H1 (cell line): ENCODE measurements at regions not wholly inside any gene's neighbourhood (a gene's known extent, or its start where the extent isn't known, plus 50 kb on each side); places are given as distances from the start of the nearest gene placed in this dataset.

ENCODE experiments used
- CHD2 ChIP-seq: IDR thresholded peaks from 2 replicates; pipeline ENCODE4 v1.6.1; 2012; ENCODE audit warnings: low read length, improper control_type of control experiment
- CTBP2 ChIP-seq: IDR thresholded peaks from 2 replicates; pipeline ENCODE4 v1.7.0; 2011; ENCODE audit warnings: borderline replicate concordance, mild to moderate bottlenecking, moderate library complexity, mixed read lengths, low read length; ENCODE audit not compliant: insufficient read depth, insufficient read length
- EGR1 ChIP-seq: IDR thresholded peaks from 2 replicates; pipeline ENCODE4 v1.6.1; 2011; ENCODE audit warnings: low read depth, low read length, borderline replicate concordance
- KDM5A ChIP-seq: fragments of 200-600 bp; IDR thresholded peaks from 2 replicates; pipeline ENCODE4 v1.7.1; 2012; ENCODE audit warnings: mild to moderate bottlenecking, low read length, inconsistent platforms, mixed read lengths
- NANOG ChIP-seq: IDR thresholded peaks from 2 replicates; pipeline ENCODE4 v1.6.1; 2011; ENCODE audit warnings: low read length, low read depth, mild to moderate bottlenecking, inconsistent platforms; ENCODE audit not compliant: insufficient read depth, poor library complexity, severe bottlenecking
- NRF1 ChIP-seq: IDR thresholded peaks from 2 replicates; pipeline ENCODE4 v1.6.1; 2011; ENCODE audit warnings: mild to moderate bottlenecking, low read depth, low read length, improper control_type of control experiment
- PHF8 ChIP-seq: fragments of 200-600 bp; sonication (generic); conservative IDR thresholded peaks from 2 replicates; pipeline ENCODE4 v1.7.1; 2012; ENCODE audit warnings: low read depth, mild to moderate bottlenecking, inconsistent platforms, low read length, moderate library complexity
- SAP30 ChIP-seq: fragments of 300-600 bp; sonication (generic); IDR thresholded peaks from 2 replicates; pipeline ENCODE4 v1.7.1; 2012; ENCODE audit warnings: low read length, moderate library complexity, mild to moderate bottlenecking, inconsistent platforms; ENCODE audit not compliant: insufficient read depth, insufficient replicate concordance
- TF ChIP-seq, protein P1 (sequence below): fragments of 300-600 bp; sonication (generic); IDR thresholded peaks from 2 replicates; pipeline ENCODE4 v1.7.1; 2012; ENCODE audit warnings: low read length, moderate library complexity, mild to moderate bottlenecking, inconsistent platforms; ENCODE audit not compliant: insufficient replicate concordance

DNA sequence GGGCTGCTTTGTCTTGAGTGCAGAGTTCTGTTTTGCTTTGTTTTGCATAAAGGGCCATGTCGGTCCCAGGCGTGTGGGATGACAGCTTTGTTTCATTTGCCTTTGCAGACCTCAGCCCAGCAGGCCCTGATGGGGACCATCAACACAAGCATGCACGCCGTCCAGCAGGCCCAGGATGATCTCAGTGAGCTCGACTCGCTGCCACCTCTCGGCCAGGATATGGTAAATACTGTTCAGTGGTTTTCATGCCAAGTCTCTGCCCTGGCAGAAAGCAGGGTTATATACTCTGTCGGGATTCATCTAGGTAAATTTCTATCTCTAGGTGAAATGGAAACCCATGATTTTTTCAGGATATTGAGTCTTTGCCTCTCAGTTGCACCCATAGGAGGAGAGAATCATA lies 343.9 kb upstream of the TPM1 start (continued):
- TF ChIP-seq, protein P1, sequence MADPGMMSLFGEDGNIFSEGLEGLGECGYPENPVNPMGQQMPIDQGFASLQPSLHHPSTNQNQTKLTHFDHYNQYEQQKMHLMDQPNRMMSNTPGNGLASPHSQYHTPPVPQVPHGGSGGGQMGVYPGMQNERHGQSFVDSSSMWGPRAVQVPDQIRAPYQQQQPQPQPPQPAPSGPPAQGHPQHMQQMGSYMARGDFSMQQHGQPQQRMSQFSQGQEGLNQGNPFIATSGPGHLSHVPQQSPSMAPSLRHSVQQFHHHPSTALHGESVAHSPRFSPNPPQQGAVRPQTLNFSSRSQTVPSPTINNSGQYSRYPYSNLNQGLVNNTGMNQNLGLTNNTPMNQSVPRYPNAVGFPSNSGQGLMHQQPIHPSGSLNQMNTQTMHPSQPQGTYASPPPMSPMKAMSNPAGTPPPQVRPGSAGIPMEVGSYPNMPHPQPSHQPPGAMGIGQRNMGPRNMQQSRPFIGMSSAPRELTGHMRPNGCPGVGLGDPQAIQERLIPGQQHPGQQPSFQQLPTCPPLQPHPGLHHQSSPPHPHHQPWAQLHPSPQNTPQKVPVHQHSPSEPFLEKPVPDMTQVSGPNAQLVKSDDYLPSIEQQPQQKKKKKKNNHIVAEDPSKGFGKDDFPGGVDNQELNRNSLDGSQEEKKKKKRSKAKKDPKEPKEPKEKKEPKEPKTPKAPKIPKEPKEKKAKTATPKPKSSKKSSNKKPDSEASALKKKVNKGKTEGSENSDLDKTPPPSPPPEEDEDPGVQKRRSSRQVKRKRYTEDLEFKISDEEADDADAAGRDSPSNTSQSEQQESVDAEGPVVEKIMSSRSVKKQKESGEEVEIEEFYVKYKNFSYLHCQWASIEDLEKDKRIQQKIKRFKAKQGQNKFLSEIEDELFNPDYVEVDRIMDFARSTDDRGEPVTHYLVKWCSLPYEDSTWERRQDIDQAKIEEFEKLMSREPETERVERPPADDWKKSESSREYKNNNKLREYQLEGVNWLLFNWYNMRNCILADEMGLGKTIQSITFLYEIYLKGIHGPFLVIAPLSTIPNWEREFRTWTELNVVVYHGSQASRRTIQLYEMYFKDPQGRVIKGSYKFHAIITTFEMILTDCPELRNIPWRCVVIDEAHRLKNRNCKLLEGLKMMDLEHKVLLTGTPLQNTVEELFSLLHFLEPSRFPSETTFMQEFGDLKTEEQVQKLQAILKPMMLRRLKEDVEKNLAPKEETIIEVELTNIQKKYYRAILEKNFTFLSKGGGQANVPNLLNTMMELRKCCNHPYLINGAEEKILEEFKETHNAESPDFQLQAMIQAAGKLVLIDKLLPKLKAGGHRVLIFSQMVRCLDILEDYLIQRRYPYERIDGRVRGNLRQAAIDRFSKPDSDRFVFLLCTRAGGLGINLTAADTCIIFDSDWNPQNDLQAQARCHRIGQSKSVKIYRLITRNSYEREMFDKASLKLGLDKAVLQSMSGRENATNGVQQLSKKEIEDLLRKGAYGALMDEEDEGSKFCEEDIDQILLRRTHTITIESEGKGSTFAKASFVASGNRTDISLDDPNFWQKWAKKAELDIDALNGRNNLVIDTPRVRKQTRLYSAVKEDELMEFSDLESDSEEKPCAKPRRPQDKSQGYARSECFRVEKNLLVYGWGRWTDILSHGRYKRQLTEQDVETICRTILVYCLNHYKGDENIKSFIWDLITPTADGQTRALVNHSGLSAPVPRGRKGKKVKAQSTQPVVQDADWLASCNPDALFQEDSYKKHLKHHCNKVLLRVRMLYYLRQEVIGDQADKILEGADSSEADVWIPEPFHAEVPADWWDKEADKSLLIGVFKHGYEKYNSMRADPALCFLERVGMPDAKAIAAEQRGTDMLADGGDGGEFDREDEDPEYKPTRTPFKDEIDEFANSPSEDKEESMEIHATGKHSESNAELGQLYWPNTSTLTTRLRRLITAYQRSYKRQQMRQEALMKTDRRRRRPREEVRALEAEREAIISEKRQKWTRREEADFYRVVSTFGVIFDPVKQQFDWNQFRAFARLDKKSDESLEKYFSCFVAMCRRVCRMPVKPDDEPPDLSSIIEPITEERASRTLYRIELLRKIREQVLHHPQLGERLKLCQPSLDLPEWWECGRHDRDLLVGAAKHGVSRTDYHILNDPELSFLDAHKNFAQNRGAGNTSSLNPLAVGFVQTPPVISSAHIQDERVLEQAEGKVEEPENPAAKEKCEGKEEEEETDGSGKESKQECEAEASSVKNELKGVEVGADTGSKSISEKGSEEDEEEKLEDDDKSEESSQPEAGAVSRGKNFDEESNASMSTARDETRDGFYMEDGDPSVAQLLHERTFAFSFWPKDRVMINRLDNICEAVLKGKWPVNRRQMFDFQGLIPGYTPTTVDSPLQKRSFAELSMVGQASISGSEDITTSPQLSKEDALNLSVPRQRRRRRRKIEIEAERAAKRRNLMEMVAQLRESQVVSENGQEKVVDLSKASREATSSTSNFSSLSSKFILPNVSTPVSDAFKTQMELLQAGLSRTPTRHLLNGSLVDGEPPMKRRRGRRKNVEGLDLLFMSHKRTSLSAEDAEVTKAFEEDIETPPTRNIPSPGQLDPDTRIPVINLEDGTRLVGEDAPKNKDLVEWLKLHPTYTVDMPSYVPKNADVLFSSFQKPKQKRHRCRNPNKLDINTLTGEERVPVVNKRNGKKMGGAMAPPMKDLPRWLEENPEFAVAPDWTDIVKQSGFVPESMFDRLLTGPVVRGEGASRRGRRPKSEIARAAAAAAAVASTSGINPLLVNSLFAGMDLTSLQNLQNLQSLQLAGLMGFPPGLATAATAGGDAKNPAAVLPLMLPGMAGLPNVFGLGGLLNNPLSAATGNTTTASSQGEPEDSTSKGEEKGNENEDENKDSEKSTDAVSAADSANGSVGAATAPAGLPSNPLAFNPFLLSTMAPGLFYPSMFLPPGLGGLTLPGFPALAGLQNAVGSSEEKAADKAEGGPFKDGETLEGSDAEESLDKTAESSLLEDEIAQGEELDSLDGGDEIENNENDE: no peak
- TF ChIP-seq EGR1 (no peak), NRF1 (no peak), SAP30 (no peak), CTBP2 (no peak), NANOG (no peak), CHD2 (no peak), KDM5A (no peak), PHF8 (no peak)
